H1 (cell line): ENCODE measurements at regions not wholly inside any gene's neighbourhood (a gene's known extent, or its start where the extent isn't known, plus 50 kb on each side); places are given as distances from the start of the nearest gene placed in this dataset.

Source experiments
- ASH2L ChIP-seq: fragments of 200-600, 300-600 bp; sonication (generic); IDR thresholded peaks from one replicate; pipeline ENCODE4 v1.7.1; 2017; ENCODE audit warnings: low read length
- CTCF ChIP-seq, 3 experiments: IDR thresholded peaks; 1 replicate in 2 of 3; 2 replicates in 1 of 3; pipeline versions ENCODE4 v1.5.1 to v1.6.1; 2011; ENCODE audit warnings: low read length in 3 of 3, mild to moderate bottlenecking in 3 of 3, inconsistent platforms in 2 of 3, low read depth in 1 of 3, moderate library complexity in 1 of 3; ENCODE audit not compliant: insufficient read depth in 1 of 3; ENCODE audit errors: control extremely low read depth in 1 of 3
- EGR1 ChIP-seq: IDR thresholded peaks from 2 replicates; pipeline ENCODE4 v1.6.1; 2011; ENCODE audit warnings: low read depth, low read length, borderline replicate concordance
- EP300 ChIP-seq, 2 experiments: IDR thresholded peaks; 1 replicate in 1 of 2; 2 replicates in 1 of 2; pipeline ENCODE4 v1.6.1; 2011 to 2012; ENCODE audit warnings: low read depth in 2 of 2, low read length in 2 of 2, mild to moderate bottlenecking in 2 of 2, borderline replicate concordance in 1 of 2, inconsistent platforms in 1 of 2, moderate library complexity in 1 of 2
- JUN ChIP-seq: IDR thresholded peaks from 2 replicates; pipeline ENCODE4 v1.6.1; 2011; ENCODE audit warnings: low read depth, mild to moderate bottlenecking, improper control_type of control experiment, low read length
- POLR2A ChIP-seq, 2 experiments: IDR thresholded peaks; 1 replicate in 1 of 2; 2 replicates in 1 of 2; pipeline ENCODE4 v1.6.1; 2011; ENCODE audit warnings: low read depth in 2 of 2, low read length in 2 of 2, mild to moderate bottlenecking in 2 of 2; ENCODE audit errors: control extremely low read depth in 1 of 2
- POU5F1 ChIP-seq: IDR thresholded peaks from 2 replicates; pipeline ENCODE4 v1.6.1; 2011; ENCODE audit warnings: low read depth, mild to moderate bottlenecking, low read length, moderate library complexity
- SIN3A ChIP-seq, 2 experiments: IDR thresholded peaks in 1 of 2; conservative IDR thresholded peaks in 1 of 2; 2 replicates each; pipeline ENCODE4 v1.6.1; 2011 to 2012; ENCODE audit warnings: low read length in 2 of 2, improper control_type of control experiment in 1 of 2, low read depth in 1 of 2, mild to moderate bottlenecking in 1 of 2

- TF ChIP-seq POLR2A (IDR thresholded peaks at IDR 0.05; ENCODE audit: control extremely low read depth in 1 of 2, low read depth in 2 of 2, low read length in 2 of 2) (no peak), JUN (no peak), EP300 (IDR thresholded peaks at IDR 0.05; ENCODE audit: borderline replicate concordance in 1 of 2, low read depth in 2 of 2, low read length in 2 of 2) (no peak), CTCF (IDR thresholded peaks at IDR 0.05; ENCODE audit: control extremely low read depth in 1 of 3, insufficient read depth in 1 of 3, low read depth in 1 of 3, low read length in 3 of 3) (no peak), SIN3A (conservative IDR thresholded peaks at IDR 0.05 in 1 of 2, IDR thresholded peaks at IDR 0.05 in 1 of 2; ENCODE audit: low read depth in 1 of 2, low read length in 2 of 2) (no peak), POU5F1 (no peak), EGR1 (no peak), ASH2L (no peak)
Observed at GRCh38 chr6:166019214-166019613, 148.4 kb downstream of the TBXT start.
